K562 (cell line): ENCODE measurements at regions not wholly inside any gene's neighbourhood (a gene's known extent, or its start where the extent isn't known, plus 50 kb on each side); places are given as distances from the start of the nearest gene placed in this dataset.

Source experiments
- CHD4 ChIP-seq: fragments of 200-600 bp; sonication (generic); IDR thresholded peaks from 3 replicates; pipeline ENCODE4 v1.6.1; 2012; ENCODE audit warnings: low read depth, mild to moderate bottlenecking, mixed read lengths, low read length, inconsistent platforms; ENCODE audit not compliant: insufficient read depth, insufficient replicate concordance, poor library complexity, severe bottlenecking
- GATAD2B ChIP-seq: fragments of 450-650 bp; IDR thresholded peaks from 2 replicates; pipeline ENCODE4 v1.6.1; 2017; ENCODE audit warnings: mild to moderate bottlenecking, borderline replicate concordance
- HDAC2 ChIP-seq: fragments of 450-650 bp; IDR thresholded peaks from 2 replicates; pipeline ENCODE4 v1.6.1; 2016; ENCODE audit warnings: mild to moderate bottlenecking
- POLR2AphosphoS2 ChIP-seq: IDR thresholded peaks from 2 replicates; pipeline ENCODE4 v1.6.1; 2012; ENCODE audit warnings: low read length, improper control_type of control experiment
- TAF15 ChIP-seq: fragments of 200-400 bp; formaldehyde crosslinking; IDR thresholded peaks from 2 replicates; pipeline ENCODE4 v1.6.1; 2017; ENCODE audit warnings: mild to moderate bottlenecking, low read depth, low read length, moderate library complexity
- TF ChIP-seq, protein P1 (sequence below): fragments of 450-650 bp; formaldehyde crosslinking; IDR thresholded peaks from 2 replicates; pipeline ENCODE4 v1.4.0; 2020; ENCODE audit warnings: mild to moderate bottlenecking, moderate library complexity

DNA sequence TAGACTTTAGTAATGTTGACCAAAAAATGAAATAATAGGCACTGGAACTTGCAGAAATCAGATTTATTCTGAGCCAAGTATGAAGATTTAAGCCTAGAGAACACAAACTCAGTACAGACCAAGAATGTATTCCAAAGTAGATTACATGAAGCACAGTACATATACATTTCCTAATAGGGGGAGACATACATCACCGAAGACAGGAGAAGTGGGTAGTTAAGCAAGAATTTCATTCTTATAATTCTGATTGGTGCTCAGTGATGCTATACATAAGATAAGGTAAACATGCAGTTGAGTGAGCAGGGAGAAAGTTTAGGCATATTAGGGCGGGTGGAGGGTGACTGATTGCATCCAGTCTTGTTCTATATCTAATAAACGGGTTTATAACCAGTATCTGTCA, 2218.8 kb downstream of the PCDH9 start:
- TF ChIP-seq GATAD2B (no peak), CHD4 (no peak), HDAC2 (no peak), TAF15 (no peak), POLR2AphosphoS2 (no peak)
- TF ChIP-seq, protein P1, sequence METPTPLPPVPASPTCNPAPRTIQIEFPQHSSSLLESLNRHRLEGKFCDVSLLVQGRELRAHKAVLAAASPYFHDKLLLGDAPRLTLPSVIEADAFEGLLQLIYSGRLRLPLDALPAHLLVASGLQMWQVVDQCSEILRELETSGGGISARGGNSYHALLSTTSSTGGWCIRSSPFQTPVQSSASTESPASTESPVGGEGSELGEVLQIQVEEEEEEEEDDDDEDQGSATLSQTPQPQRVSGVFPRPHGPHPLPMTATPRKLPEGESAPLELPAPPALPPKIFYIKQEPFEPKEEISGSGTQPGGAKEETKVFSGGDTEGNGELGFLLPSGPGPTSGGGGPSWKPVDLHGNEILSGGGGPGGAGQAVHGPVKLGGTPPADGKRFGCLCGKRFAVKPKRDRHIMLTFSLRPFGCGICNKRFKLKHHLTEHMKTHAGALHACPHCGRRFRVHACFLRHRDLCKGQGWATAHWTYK (CRISPR knock-in tag): no peak
